Smooth muscle cell (in vitro differentiated cells): ENCODE measurements at regions not wholly inside any gene's neighbourhood (a gene's known extent, or its start where the extent isn't known, plus 50 kb on each side); places are given as distances from the start of the nearest gene placed in this dataset.

ENCODE experiments used
- DNase-seq: peaks from one replicate; lab custom pipeline; 2025; ENCODE audit not compliant: unreplicated experiment; lab: John Stamatoyannopoulos, UW
- H2AFZ ChIP-seq: fragments of 200-600 bp; sonication (generic); 2 replicates; pipeline ENCODE4 v1.6.0; 2016; ENCODE audit warnings: antibody characterized with exemption, low read depth, mild to moderate bottlenecking
- H3F3A ChIP-seq: fragments of 200-600 bp; sonication (generic); 2 replicates; pipeline ENCODE4 v1.6.0; 2017; ENCODE audit warnings: antibody characterized with exemption, low read depth
- H3K27ac ChIP-seq: fragments of 200-600 bp; sonication (generic); 2 replicates; pipeline ENCODE4 v1.5.1; 2016; ENCODE audit warnings: low read depth, mild to moderate bottlenecking
- H3K27me3 ChIP-seq: fragments of 200-600 bp; sonication (generic); 2 replicates; pipeline ENCODE4 v1.6.1; 2016; ENCODE audit warnings: low read depth, mild to moderate bottlenecking
- H3K36me3 ChIP-seq: fragments of 200-600 bp; sonication (generic); 2 replicates; pipeline ENCODE4 v1.5.1; 2016; ENCODE audit warnings: low read depth
- H3K4me1 ChIP-seq: fragments of 200-600 bp; sonication (generic); 2 replicates; pipeline ENCODE4 v1.5.1; 2016; ENCODE audit warnings: low read depth
- H3K4me2 ChIP-seq: fragments of 200-600 bp; sonication (generic); 2 replicates; pipeline ENCODE4 v1.6.0; 2016; ENCODE audit warnings: mild to moderate bottlenecking
- H3K4me3 ChIP-seq: fragments of 200-600 bp; sonication (generic); 2 replicates; pipeline ENCODE4 v1.5.1; 2016; ENCODE audit warnings: mild to moderate bottlenecking
- H3K79me2 ChIP-seq: fragments of 200-600 bp; sonication (generic); 2 replicates; pipeline ENCODE4 v1.6.0; 2016; ENCODE audit warnings: low read depth, mild to moderate bottlenecking
- H3K9ac ChIP-seq: fragments of 200-600 bp; sonication (generic); 2 replicates; pipeline ENCODE4 v1.6.0; 2016; ENCODE audit warnings: low read depth
- H3K9me3 ChIP-seq: fragments of 200-600 bp; sonication (generic); replicated peaks from 2 replicates; pipeline ENCODE4 v1.5.1; 2016; ENCODE audit warnings: low read depth
- H4K20me1 ChIP-seq: fragments of 200-600 bp; sonication (generic); 2 replicates; pipeline ENCODE4 v1.6.0; 2016; ENCODE audit warnings: low read depth
- WGBS: methylation state at CpG from one replicate; pipeline ENCODE4 v1.1.7; 2016; ENCODE audit warnings: low lambda C conversion rate; 5-methylcytosine and 5-hydroxymethylcytosine counted together
- TF ChIP-seq, protein P1 (sequence below): fragments of 200-600 bp; sonication (generic); IDR thresholded peaks from 2 replicates; pipeline ENCODE4 v1.5.1; 2017; ENCODE audit warnings: borderline replicate concordance, mild to moderate bottlenecking, antibody characterized with exemption; ENCODE audit not compliant: insufficient read depth, poor library complexity, severe bottlenecking

DNA sequence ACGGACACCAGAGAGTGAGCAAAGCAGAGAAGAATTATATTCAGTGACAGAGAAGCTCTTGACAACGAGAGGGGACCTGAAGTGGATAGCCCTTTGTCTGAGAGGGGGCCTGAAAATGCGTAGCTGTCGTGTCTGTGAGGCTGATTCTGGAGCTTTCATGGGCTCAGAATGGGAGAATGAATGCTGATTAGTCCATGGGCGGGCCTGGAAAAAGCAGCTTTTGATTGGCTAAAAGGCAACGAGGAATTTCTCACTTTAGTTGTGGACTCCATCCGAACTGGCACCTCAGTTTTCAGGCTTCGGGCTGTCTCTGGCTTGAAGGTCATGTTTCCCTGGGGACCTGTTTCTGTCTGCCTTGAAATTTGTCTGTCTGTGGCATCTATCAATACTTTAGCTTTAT lies 487.1 kb downstream of the TECRL start:
- Histone ChIP-seq H3K27me3 (no peaks in the 10 kb centered on the region), H3K4me1 (no peaks in the 10 kb centered on the region), H4K20me1 (no peaks in the 10 kb centered on the region), H3K9me3 (no peaks in the 10 kb centered on the region), H3F3A (no peaks in the 10 kb centered on the region), H3K4me2 (no peak overlapping the region), H3K9ac (no peak overlapping the region), H3K36me3 (no peaks in the 10 kb centered on the region), H3K79me2 (no peaks in the 10 kb centered on the region), H3K4me3 (no peak overlapping the region), H2AFZ (no peak overlapping the region), H3K27ac (no peak overlapping the region)
- 84% methylated on average over 8 of the region's 8 CpGs for WGBS
- TF ChIP-seq, protein P1, sequence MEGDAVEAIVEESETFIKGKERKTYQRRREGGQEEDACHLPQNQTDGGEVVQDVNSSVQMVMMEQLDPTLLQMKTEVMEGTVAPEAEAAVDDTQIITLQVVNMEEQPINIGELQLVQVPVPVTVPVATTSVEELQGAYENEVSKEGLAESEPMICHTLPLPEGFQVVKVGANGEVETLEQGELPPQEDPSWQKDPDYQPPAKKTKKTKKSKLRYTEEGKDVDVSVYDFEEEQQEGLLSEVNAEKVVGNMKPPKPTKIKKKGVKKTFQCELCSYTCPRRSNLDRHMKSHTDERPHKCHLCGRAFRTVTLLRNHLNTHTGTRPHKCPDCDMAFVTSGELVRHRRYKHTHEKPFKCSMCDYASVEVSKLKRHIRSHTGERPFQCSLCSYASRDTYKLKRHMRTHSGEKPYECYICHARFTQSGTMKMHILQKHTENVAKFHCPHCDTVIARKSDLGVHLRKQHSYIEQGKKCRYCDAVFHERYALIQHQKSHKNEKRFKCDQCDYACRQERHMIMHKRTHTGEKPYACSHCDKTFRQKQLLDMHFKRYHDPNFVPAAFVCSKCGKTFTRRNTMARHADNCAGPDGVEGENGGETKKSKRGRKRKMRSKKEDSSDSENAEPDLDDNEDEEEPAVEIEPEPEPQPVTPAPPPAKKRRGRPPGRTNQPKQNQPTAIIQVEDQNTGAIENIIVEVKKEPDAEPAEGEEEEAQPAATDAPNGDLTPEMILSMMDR: no peak
- no peak for DNase-seq

DNA sequence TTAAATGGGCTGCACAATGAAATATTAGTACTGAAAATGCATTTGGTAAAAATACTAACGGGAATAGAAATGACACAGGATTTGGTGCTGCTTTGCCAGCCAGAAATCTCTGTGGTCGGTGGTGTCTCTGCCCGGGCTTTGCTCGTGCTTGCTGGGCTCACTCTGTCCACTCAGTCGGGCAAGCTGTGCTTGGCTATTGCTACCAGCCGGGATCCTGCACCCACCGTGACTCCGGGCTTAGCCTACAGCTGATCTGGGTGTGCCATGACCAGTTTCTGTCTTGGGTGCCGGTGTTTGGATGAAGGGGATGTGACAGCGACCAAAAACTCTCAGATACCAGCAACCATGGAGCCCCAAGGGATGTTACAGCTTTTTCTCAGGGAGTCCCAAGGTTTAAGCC lies 487.7 kb downstream of the TECRL start:
- H3F3A ChIP-seq: no peaks in the 10 kb centered on the region
- H3K9ac ChIP-seq: no peak overlapping the region
- H3K4me1 ChIP-seq: no peaks in the 10 kb centered on the region
- no peaks in the 10 kb centered on the region for H4K20me1 ChIP-seq
- WGBS: 94% methylated on average over 10 of the region's 10 CpGs
- TF ChIP-seq, protein P1: no peak
- H3K4me3 ChIP-seq: no peak overlapping the region
- H3K36me3 ChIP-seq: no peaks in the 10 kb centered on the region
- H3K27ac ChIP-seq: no peak overlapping the region
- DNase-seq: no peak
- H2AFZ ChIP-seq: no peak overlapping the region
- H3K27me3 ChIP-seq: no peaks in the 10 kb centered on the region
- H3K4me2 ChIP-seq: no peak overlapping the region
- H3K9me3 ChIP-seq: no peaks in the 10 kb centered on the region
- no peaks in the 10 kb centered on the region for H3K79me2 ChIP-seq

DNA sequence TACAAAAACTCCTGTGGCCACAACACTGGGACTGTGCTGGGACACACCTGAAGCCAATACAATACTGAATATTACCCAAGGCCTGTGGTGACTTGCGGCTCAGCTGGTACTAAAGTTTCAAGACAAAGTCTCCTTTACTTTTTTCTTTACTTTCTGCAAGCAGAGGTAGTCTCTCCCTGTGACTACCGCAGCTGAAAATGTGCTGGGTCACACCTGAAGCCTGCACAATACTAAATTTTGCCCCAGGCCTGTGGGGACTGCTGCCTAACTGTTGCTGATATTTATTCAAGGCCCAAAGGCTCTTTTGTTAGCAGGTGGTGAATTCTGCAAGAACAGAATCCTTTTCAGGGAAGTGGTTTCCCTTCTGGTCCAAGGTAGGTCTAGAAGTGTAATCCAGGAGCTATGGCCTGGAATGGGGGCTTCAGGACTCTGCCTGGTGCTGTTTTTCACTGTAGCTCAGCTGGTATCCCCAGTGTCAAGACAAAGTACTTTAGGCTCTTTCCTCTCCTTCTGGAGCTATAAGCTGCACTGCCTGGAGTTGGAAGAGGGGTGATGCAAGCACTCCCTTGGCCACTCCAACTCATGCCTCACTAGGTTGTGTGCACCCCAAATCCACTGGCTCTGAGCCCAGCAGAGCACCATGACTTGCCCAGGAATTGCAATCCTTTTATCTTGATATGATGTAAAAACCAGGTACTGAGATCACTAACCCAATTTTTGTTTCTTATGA lies 489.4 kb downstream of the TECRL start:
- Histone ChIP-seq H3K9ac (no peak overlapping the region), H3K27me3 (no peaks in the 10 kb centered on the region), H4K20me1 (no peaks in the 10 kb centered on the region), H2AFZ (no peak overlapping the region), H3K27ac (no peak overlapping the region), H3K4me3 (no peak overlapping the region), H3K36me3 (no peaks in the 10 kb centered on the region), H3K4me2 (no peak overlapping the region), H3K9me3 (no peaks in the 10 kb centered on the region), H3K4me1 (no peaks in the 10 kb centered on the region), H3K79me2 (no peaks in the 10 kb centered on the region), H3F3A (no peaks in the 10 kb centered on the region)
- TF ChIP-seq, protein P1: no peak
- no peak for DNase-seq
- 67% methylated on average over 2 of the region's 2 CpGs for whole genome bisulfite sequencing

DNA sequence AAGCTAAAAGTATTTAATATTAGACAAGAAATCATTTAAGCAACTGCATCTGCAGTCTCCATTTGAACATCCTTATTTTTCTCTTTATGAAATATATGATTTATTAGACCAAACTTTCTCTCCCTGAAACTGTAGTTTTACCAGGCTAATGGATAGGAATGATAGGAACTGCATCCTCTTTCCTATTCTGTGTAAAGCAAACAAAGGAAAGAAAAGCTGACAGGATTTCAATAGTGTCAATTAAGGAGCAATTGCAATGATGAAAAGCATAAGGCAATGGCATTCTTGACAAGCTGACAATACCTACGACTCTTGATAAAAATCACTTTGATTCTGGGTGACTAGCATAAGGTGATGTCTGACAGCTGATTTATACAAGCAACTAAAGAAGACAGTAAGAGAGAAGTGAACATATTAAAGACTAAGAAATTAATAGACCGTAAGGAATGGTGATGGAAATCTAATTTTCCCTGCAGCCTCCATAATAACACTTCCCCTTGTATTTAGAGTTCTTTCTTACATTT lies 502.5 kb downstream of the TECRL start:
- H4K20me1 ChIP-seq: no peaks in the 10 kb centered on the region
- DNase-seq: no peak
- H3K79me2 ChIP-seq: no peaks in the 10 kb centered on the region
- H2AFZ ChIP-seq: no peak overlapping the region
- no peak overlapping the region for H3K9ac ChIP-seq
- H3K27ac ChIP-seq: no peak overlapping the region
- no peaks in the 10 kb centered on the region for H3F3A ChIP-seq
- 80% methylated on average over 2 of the region's 2 CpGs for WGBS
- TF ChIP-seq, protein P1: no peak
- H3K27me3 ChIP-seq: no peaks in the 10 kb centered on the region
- no peak overlapping the region for H3K4me3 ChIP-seq
- H3K4me2 ChIP-seq: no peak overlapping the region
- H3K9me3 ChIP-seq: no peaks in the 10 kb centered on the region
- no peaks in the 10 kb centered on the region for H3K36me3 ChIP-seq
- H3K4me1 ChIP-seq: no peaks in the 10 kb centered on the region
